OCI-LY3 (cell line): ENCODE measurements at regions not wholly inside any gene's neighbourhood (a gene's known extent, or its start where the extent isn't known, plus 50 kb on each side); places are given as distances from the start of the nearest gene placed in this dataset.

Experiments used
- H2AFZ ChIP-seq: fragments of 200-600, 300-600 bp; shearing (Covaris generic); 2 replicates; pipeline ENCODE4 v1.6.0; 2014; ENCODE audit warnings: antibody characterized with exemption, low read depth, low read length
- H3K27ac ChIP-seq: fragments of 200-600, 300-600 bp; sonication (generic); 2 replicates; pipeline ENCODE4 v1.5.1; 2014; ENCODE audit warnings: mild to moderate bottlenecking, low read length, moderate library complexity, mixed read lengths
- H3K27me3 ChIP-seq: fragments of 200-600, 300-600 bp; sonication (generic); 2 replicates; pipeline ENCODE4 v1.6.1; 2014; ENCODE audit warnings: low read depth, low read length, mixed read lengths
- H3K36me3 ChIP-seq: fragments of 200-600, 300-600 bp; sonication (generic); replicated peaks from 2 replicates; pipeline ENCODE3; 2014; ENCODE audit warnings: low read depth, low read length, mixed read lengths
- H3K4me1 ChIP-seq: fragments of 300-600, 200-600 bp; sonication (generic); 2 replicates; pipeline ENCODE4 v1.6.1; 2014; ENCODE audit warnings: low read length, mixed read lengths
- H3K4me2 ChIP-seq: fragments of 200-600, 300-600 bp; sonication (generic); 2 replicates; pipeline ENCODE4 v1.6.1; 2014; ENCODE audit warnings: low read length, mixed read lengths
- H3K4me3 ChIP-seq: fragments of 300-600, 200-600 bp; sonication (generic); 2 replicates; pipeline ENCODE4 v1.5.1; 2014; ENCODE audit warnings: antibody characterized with exemption, mild to moderate bottlenecking, low read length, moderate library complexity
- H3K79me2 ChIP-seq: fragments of 300-600, 200-600 bp; shearing (Covaris generic); 2 replicates; pipeline ENCODE4 v1.6.1; 2014; ENCODE audit warnings: mild to moderate bottlenecking, low read length, mixed read lengths
- H3K9ac ChIP-seq: fragments of 300-600, 200-600 bp; shearing (Covaris generic); 2 replicates; pipeline ENCODE4 v1.6.0; 2014; ENCODE audit warnings: mild to moderate bottlenecking, low read length, moderate library complexity
- H3K9me3 ChIP-seq: fragments of 200-600, 300-600 bp; shearing (Covaris generic); 2 replicates; pipeline ENCODE4 v1.6.1; 2014; ENCODE audit warnings: low read length, mixed read lengths; ENCODE audit not compliant: insufficient read depth
- H4K20me1 ChIP-seq: fragments of 200-600, 300-600 bp; sonication (generic); 2 replicates; pipeline ENCODE4 v1.6.1; 2016; ENCODE audit warnings: low read length, mixed read lengths; ENCODE audit not compliant: insufficient read depth
- CTCF ChIP-seq: fragments of 200-600, 300-600 bp; sonication (generic); IDR thresholded peaks from 2 replicates; pipeline ENCODE4 v1.5.1; 2014; ENCODE audit warnings: antibody characterized with exemption, low read length, low read depth
- EZH2phosphoT487 ChIP-seq: fragments of 200-600 bp; shearing (Covaris generic); IDR thresholded peaks from 2 replicates; pipeline ENCODE4 v1.6.1; 2018; ENCODE audit warnings: antibody characterized with exemption, mixed run types, low read depth

GRCh38 chr15:67010898-67011616, 54.3 kb upstream of the SMAD3 start:
- H3K4me1 ChIP-seq: no peaks in the 10 kb centered on the region

GRCh38 chr15:67011617-67012005, 53.8 kb upstream of the SMAD3 start:
- Histone ChIP-seq H2AFZ (no peak overlapping the region), H4K20me1 (no peaks in the 10 kb centered on the region), H3K27me3 (peaks cover 12% of the 10 kb centered on the region; the same call in 1 of the 2 replicates), H3K4me2 (no peak overlapping the region), H3K9ac (no peak overlapping the region), H3K9me3 (no peaks in the 10 kb centered on the region), H3K4me3 (no peak overlapping the region), H3K4me1 (no peaks in the 10 kb centered on the region), H3K79me2 (no peaks in the 10 kb centered on the region), H3K27ac (no peak overlapping the region), H3K36me3 (no peaks in the 10 kb centered on the region)
- TF ChIP-seq CTCF (no peak), EZH2phosphoT487 (no peak)

More at GRCh38 chr15:67010898-67011616, 54.3 kb upstream of the SMAD3 start:
- H3K27me3 ChIP-seq: peaks cover 17% of the 10 kb centered on the region
- H3K9me3 ChIP-seq: no peaks in the 10 kb centered on the region
- no peak overlapping the region for H3K9ac ChIP-seq
- no peak overlapping the region for H3K27ac ChIP-seq
- no peak overlapping the region for H3K4me2 ChIP-seq
- H3K79me2 ChIP-seq: no peaks in the 10 kb centered on the region
- no peak overlapping the region for H2AFZ ChIP-seq
- TF ChIP-seq EZH2phosphoT487 (no peak), CTCF (no peak)
- no peak overlapping the region for H3K4me3 ChIP-seq
- no peaks in the 10 kb centered on the region for H4K20me1 ChIP-seq
- H3K36me3 ChIP-seq: no peaks in the 10 kb centered on the region

- Histone ChIP-seq H3K4me2 (no peak overlapping the region), H3K27ac (no peak overlapping the region), H2AFZ (no peak overlapping the region), H4K20me1 (no peaks in the 10 kb centered on the region), H3K27me3 (no peaks in the 10 kb centered on the region), H3K9ac (no peak overlapping the region), H3K9me3 (no peaks in the 10 kb centered on the region), H3K4me3 (no peak overlapping the region), H3K36me3 (no peaks in the 10 kb centered on the region), H3K4me1 (peaks cover 16% of the 10 kb centered on the region), H3K79me2 (no peaks in the 10 kb centered on the region)
- TF ChIP-seq EZH2phosphoT487: no peak
- TF ChIP-seq CTCF: no peak
These were observed 51.7 kb upstream of the SMAD3 start for GRCh38 chr15:67013696-67014095.
